ENCODE measurements at regions not wholly inside any gene's neighbourhood (a gene's known extent, or its start where the extent isn't known, plus 50 kb on each side); places are given as distances from the start of the nearest gene placed in this dataset.

DNA sequence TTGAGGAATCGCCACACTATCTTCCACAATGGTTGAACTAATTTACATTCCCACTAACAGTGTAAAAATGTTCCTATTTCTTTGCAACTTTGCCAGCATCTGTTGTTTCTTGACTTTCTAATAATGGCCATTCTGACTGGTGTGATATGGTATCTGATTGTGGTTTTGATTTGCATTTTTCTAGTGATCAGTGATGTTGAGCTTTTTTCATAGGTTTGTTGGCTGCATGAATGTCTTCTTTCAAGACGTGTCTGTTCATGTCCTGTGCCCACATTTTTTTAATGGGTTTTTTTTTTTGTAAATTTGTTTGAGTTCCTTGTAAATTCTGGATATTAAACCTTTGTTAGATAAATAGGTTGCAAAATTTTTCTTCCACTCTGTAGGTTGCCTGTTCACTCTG lies 615.9 kb downstream of the SEMA5A start:
- no peak for TF ChIP-seq GATA1 (IDR thresholded peaks at IDR 0.05; ENCODE audit: low read depth, low read length)
- TF ChIP-seq POLR2A (IDR thresholded peaks at IDR 0.05; ENCODE audit: low read length): no peak
- DNase-seq: no peak

- no peak for TF ChIP-seq POLR2A (IDR thresholded peaks at IDR 0.05; ENCODE audit: low read length)
- no peak for TF ChIP-seq GATA1 (IDR thresholded peaks at IDR 0.05; ENCODE audit: low read depth, low read length)
- DNase-seq: no peak
Measured at GRCh38 chr5:8934455-8934854, 611.4 kb downstream of the SEMA5A start.

- DNase-seq: no peak
- TF ChIP-seq POLR2A (IDR thresholded peaks at IDR 0.05; ENCODE audit: low read length): no peak
- TF ChIP-seq GATA1 (IDR thresholded peaks at IDR 0.05; ENCODE audit: low read depth, low read length): no peak
Measured at GRCh38 chr5:8940934-8941333, 604.9 kb downstream of the SEMA5A start.

DNA sequence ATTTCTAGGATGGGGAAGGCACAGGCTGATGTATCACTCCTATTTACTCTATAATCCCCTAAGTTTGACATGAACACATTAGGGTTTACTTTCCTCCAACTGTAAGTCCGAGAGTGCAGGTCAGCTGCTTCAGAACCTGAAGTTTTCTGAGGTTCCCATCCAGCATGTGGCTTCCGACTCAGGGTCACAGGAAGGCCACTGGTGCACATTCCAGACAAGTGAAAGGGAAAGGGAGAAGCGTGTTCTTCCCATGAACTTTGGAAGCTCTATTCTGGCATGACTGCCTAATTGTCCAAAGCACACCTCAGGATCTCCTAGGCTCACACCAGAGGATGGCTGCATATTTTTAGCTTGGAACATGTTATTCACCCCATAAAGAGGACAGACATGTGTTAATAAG lies 602.6 kb downstream of the SEMA5A start:
- no peak for DNase-seq
- TF ChIP-seq GATA1 (IDR thresholded peaks at IDR 0.05; ENCODE audit: low read depth, low read length): no peak
- no peak for TF ChIP-seq POLR2A (IDR thresholded peaks at IDR 0.05; ENCODE audit: low read length)

DNA sequence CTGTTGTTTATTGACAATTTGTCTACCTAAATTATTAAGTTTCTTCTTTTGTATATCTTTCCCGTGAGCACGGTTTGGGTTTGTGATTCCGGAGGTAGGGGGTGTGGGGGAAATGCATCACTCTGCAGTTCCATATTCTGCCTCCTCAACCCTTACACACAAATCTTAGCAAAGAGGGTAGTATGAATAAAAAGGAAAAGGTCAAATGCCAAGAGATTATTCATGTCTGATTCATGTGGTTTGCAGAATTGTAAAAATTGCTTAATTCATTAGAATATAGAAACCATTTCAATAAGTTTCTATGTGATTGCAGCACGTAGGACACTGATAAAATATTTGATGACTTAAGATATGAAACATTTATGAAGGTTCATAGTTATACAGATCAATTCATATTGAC lies 601.9 kb downstream of the SEMA5A start:
- TF ChIP-seq POLR2A (IDR thresholded peaks at IDR 0.05; ENCODE audit: low read length): no peak
- TF ChIP-seq GATA1 (IDR thresholded peaks at IDR 0.05; ENCODE audit: low read depth, low read length): no peak
- DNase-seq: no peak

DNA sequence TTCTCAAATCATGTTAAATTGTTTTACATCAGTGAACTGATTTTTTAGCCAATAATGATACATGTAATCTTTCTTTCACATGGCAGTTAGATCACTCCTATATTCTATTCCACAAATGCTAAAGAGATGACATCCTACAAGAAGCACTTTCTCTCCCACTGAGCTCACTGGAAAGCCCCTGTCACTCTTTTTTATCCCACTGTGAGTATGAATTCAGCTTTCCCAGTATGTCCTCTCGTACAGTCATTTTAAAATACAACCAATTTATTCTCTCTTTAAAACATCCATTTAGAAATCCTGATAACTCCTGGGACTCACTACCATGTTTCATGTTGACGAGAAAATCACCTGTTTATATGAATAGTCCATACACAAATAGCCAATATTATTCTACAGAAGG lies 599.9 kb downstream of the SEMA5A start:
- TF ChIP-seq POLR2A (IDR thresholded peaks at IDR 0.05; ENCODE audit: low read length): no peak
- no peak for TF ChIP-seq GATA1 (IDR thresholded peaks at IDR 0.05; ENCODE audit: low read depth, low read length)
- no peak for DNase-seq

- no peak for DNase-seq
Measured at GRCh38 chr5:8949908-8950307, 596.0 kb downstream of the SEMA5A start.

GRCh38 chr5:8952147-8952546 lies 593.7 kb downstream of the SEMA5A start:
- TF ChIP-seq POLR2A (IDR thresholded peaks at IDR 0.05; ENCODE audit: low read length) (no peak), GATA1 (IDR thresholded peaks at IDR 0.05; ENCODE audit: low read depth, low read length) (no peak)
- no peak for DNase-seq

More at GRCh38 chr5:8949908-8950307, 596.0 kb downstream of the SEMA5A start:
- TF ChIP-seq GATA1 (IDR thresholded peaks at IDR 0.05; ENCODE audit: low read depth, low read length): no peak
- no peak for TF ChIP-seq POLR2A (IDR thresholded peaks at IDR 0.05; ENCODE audit: low read length)

- no peak for DNase-seq
- TF ChIP-seq GATA1 (IDR thresholded peaks at IDR 0.05; ENCODE audit: low read depth, low read length) (no peak), POLR2A (IDR thresholded peaks at IDR 0.05; ENCODE audit: low read length) (no peak)
Measured at GRCh38 chr5:8953016-8953415, 592.9 kb downstream of the SEMA5A start.

DNA sequence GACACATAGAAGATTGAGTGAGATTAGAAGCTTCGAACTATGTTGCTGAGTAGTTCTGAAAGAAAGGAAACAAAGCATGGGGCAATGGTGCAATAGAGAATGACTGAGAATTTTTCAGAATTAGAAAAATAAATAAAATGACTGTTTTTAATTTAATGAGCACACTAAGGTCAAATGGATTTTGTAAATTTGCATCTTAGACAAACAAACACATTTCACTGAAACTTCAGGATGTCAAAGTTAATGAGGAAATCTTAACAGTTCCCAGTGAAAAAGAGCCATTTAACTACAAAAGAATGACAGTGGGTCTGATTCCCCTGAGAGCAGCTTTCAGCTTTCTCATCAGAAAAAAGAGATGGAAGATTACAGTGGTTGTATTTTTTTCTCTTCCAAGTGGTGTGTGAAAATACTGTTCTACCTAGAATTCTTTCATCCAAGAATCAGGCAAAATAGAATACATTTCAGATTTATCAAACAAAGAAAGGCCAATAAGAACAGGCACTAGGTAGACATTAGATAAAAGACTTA lies 591.9 kb downstream of the SEMA5A start:
- TF ChIP-seq GATA1 (IDR thresholded peaks at IDR 0.05; ENCODE audit: low read depth, low read length): no peak
- TF ChIP-seq POLR2A (IDR thresholded peaks at IDR 0.05; ENCODE audit: low read length): no peak
- no peak for DNase-seq

GRCh38 chr5:8954801-8955200 lies 591.1 kb downstream of the SEMA5A start:
- DNase-seq: no peak
- no peak for TF ChIP-seq GATA1 (IDR thresholded peaks at IDR 0.05; ENCODE audit: low read depth, low read length)
- no peak for TF ChIP-seq POLR2A (IDR thresholded peaks at IDR 0.05; ENCODE audit: low read length)

GRCh38 chr5:8956659-8957058 lies 589.2 kb downstream of the SEMA5A start:
- TF ChIP-seq GATA1 (IDR thresholded peaks at IDR 0.05; ENCODE audit: low read depth, low read length): no peak

GRCh38 chr5:8958602-8959001 lies 587.3 kb downstream of the SEMA5A start:
- DNase-seq: no peak
- TF ChIP-seq POLR2A (IDR thresholded peaks at IDR 0.05; ENCODE audit: low read length) (no peak), GATA1 (IDR thresholded peaks at IDR 0.05; ENCODE audit: low read depth, low read length) (no peak)

More at GRCh38 chr5:8956659-8957058, 589.2 kb downstream of the SEMA5A start:
- no peak for DNase-seq

GRCh38 chr5:8961219-8961618 lies 584.7 kb downstream of the SEMA5A start:
- no peak for DNase-seq
- TF ChIP-seq GATA1 (IDR thresholded peaks at IDR 0.05; ENCODE audit: low read depth, low read length) (no peak), POLR2A (IDR thresholded peaks at IDR 0.05; ENCODE audit: low read length) (no peak)

GRCh38 chr5:8961956-8962355 lies 583.9 kb downstream of the SEMA5A start:
- TF ChIP-seq GATA1 (IDR thresholded peaks at IDR 0.05; ENCODE audit: low read depth, low read length): no peak
- no peak for TF ChIP-seq POLR2A (IDR thresholded peaks at IDR 0.05; ENCODE audit: low read length)
- no peak for DNase-seq

GRCh38 chr5:8981016-8981415 lies 564.9 kb downstream of the SEMA5A start:
- no peak for DNase-seq
- TF ChIP-seq POLR2A (IDR thresholded peaks at IDR 0.05; ENCODE audit: low read length) (no peak), GATA1 (IDR thresholded peaks at IDR 0.05; ENCODE audit: low read depth, low read length) (no peak)
